Myocyte (in vitro differentiated cells): ENCODE measurements at regions not wholly inside any gene's neighbourhood (a gene's known extent, or its start where the extent isn't known, plus 50 kb on each side); places are given as distances from the start of the nearest gene placed in this dataset.

Experiments used
- DNase-seq: peaks from one replicate; pipeline ENCODE4 v3.0.0-alpha.2; 2012; ENCODE audit warnings: low read depth

- no peak for DNase-seq
Measured at GRCh38 chr11:15616130-15617105, 501.7 kb downstream of the INSC start.

GRCh38 chr11:15617126-15617525 is 502.4 kb downstream of the INSC start:
- DNase-seq: no peak

GRCh38 chr11:15618583-15619032 is 503.9 kb downstream of the INSC start:
- DNase-seq: no peak

GRCh38 chr11:15621565-15621964 is 506.8 kb downstream of the INSC start:
- DNase-seq: no peak

GRCh38 chr11:15622231-15622890 is 507.6 kb downstream of the INSC start:
- DNase-seq: no peak

- no peak for DNase-seq
Measured at GRCh38 chr11:15624701-15625100, 510.0 kb downstream of the INSC start.

- no peak for DNase-seq
Measured at GRCh38 chr11:15625691-15626090, 511.0 kb downstream of the INSC start.

GRCh38 chr11:15627560-15627959 is 512.8 kb downstream of the INSC start:
- no peak for DNase-seq

GRCh38 chr11:15629690-15630321 is 515.1 kb downstream of the INSC start:
- no peak for DNase-seq

GRCh38 chr11:15630896-15631295 is 516.2 kb downstream of the INSC start:
- DNase-seq: no peak

- no peak for DNase-seq
Measured at GRCh38 chr11:15635521-15635920, 520.8 kb downstream of the INSC start.

GRCh38 chr11:15636521-15637089 is 521.9 kb downstream of the INSC start:
- no peak for DNase-seq

GRCh38 chr11:15638386-15638787 is 523.7 kb downstream of the INSC start:
- no peak for DNase-seq

- DNase-seq: no peak
Measured at GRCh38 chr11:15640318-15640717, 525.6 kb downstream of the INSC start.

GRCh38 chr11:15641271-15642045 is 526.7 kb downstream of the INSC start:
- no peak for DNase-seq

GRCh38 chr11:15645201-15645600 is 530.5 kb downstream of the INSC start:
- no peak for DNase-seq

GRCh38 chr11:15649371-15650104 is 534.8 kb downstream of the INSC start:
- no peak for DNase-seq

GRCh38 chr11:15650105-15650938 is 535.6 kb downstream of the INSC start:
- DNase-seq: peak; percentile 94

GRCh38 chr11:15651033-15651432 is 536.3 kb downstream of the INSC start:
- no peak for DNase-seq
